ENCODE measurements at regions not wholly inside any gene's neighbourhood (a gene's known extent, or its start where the extent isn't known, plus 50 kb on each side); places are given as distances from the start of the nearest gene placed in this dataset.

DNA sequence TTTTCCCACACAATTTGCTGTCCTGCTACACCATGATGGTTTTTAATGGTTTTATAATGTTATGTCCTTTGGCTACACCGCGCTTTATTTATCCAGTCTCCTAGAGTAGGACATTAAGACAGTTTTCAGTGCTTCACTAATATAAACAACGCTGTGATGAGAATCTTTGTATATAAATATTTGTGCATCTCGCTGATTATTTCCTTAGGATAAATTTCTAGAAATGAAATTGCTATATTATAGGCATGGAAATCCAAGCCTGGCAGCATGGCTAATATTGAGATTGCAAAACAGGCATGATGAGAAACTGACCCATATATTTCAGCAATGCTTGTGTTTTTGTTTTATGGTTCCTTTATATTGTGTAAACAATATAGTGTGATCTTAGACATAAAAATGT, 81.4 kb upstream of the ATXN1 start:
- Mint-ChIP-seq H3K4me3 (no peak overlapping the region), H3K36me3 (ENCODE audit: low read depth) (no peaks in the 10 kb centered on the region), H3K27me3 (ENCODE audit: insufficient read depth) (peaks cover 8% of the 10 kb centered on the region), H3K27ac (no peak overlapping the region), H3K4me1 (ENCODE audit: low read depth) (peaks cover 6% of the 10 kb centered on the region), H3K9me3 (no peaks in the 10 kb centered on the region)
- DNase-seq (ENCODE audit: low spot score): no peak
- intact Hi-C loops (cut with micrococcal nuclease): no loop called here

DNA sequence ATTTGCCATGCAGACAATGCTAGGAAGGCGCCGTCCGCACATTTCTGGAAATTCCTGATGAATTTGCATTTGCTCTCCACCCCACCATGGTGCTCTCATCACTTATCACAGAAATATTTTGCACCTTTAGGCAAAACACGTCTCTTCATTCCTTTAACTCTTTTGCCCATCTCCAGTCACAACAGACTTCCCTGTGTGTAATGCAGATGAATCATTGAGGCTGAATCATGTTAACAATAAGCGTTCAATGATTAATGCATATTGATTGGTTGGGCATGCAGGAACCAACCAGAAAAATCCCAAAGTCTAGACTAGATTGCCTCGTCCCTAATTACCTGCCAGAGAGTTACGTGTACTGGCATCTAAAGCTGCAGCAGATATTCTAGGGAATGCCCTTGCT, 80.0 kb upstream of the ATXN1 start:
- Mint-ChIP-seq H3K36me3 (ENCODE audit: low read depth) (no peaks in the 10 kb centered on the region), H3K9me3 (no peaks in the 10 kb centered on the region), H3K4me3 (no peak overlapping the region), H3K4me1 (ENCODE audit: low read depth) (peaks cover 20% of the 10 kb centered on the region), H3K27ac (no peak overlapping the region), H3K27me3 (ENCODE audit: insufficient read depth) (peaks cover 8% of the 10 kb centered on the region)
- no peak for DNase-seq (ENCODE audit: low spot score)
- intact Hi-C loops (cut with micrococcal nuclease): no loop called here

DNA sequence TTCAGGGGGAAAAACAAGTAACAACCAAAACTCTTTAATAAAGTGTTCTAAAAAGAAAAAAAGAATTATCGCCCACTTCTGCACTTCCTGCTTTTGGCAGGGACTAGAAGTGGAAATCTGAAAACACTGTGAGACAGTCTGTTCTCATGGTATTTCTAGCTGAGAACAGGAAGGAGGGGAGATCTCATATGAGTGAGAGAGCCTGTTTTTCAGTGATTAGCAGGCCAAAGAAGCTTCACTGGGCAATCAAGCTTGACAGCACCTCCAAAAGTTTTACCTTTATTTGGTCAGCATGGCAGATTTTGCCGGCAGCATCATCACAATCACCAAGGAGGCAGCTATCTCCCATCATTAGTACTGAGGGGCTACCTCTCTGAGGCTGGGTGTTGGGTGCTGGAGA, 79.5 kb upstream of the ATXN1 start:
- H3K36me3 Mint-ChIP-seq (ENCODE audit: low read depth): no peaks in the 10 kb centered on the region
- peaks cover 25% of the 10 kb centered on the region for H3K4me1 Mint-ChIP-seq (ENCODE audit: low read depth)
- H3K27ac Mint-ChIP-seq: no peak overlapping the region
- no peak overlapping the region for H3K4me3 Mint-ChIP-seq
- no peaks in the 10 kb centered on the region for H3K9me3 Mint-ChIP-seq
- DNase-seq (ENCODE audit: low spot score): no peak
- peaks cover 8% of the 10 kb centered on the region for H3K27me3 Mint-ChIP-seq (ENCODE audit: insufficient read depth)
- intact Hi-C loops (cut with micrococcal nuclease): no loop called here

DNA sequence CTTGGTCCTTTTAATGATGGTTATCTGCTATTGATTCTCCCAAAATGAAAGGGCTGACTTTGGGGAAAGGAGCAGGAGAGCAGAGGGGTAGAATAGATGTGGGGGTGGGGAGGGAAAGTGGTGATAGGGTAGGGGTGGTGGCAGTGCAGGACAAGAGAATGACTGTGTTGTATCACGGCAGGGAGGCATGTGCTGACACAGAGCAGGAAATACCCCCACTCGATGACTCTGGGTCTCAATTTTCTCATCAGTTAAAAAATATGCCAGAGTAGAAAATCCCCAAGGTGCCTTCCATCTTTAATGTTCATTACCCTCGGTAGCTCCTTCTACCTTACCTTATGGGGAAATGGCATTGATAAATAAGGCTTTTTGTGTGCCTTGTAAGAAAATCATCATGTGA, 79.0 kb upstream of the ATXN1 start:
- Mint-ChIP-seq H3K4me1 (ENCODE audit: low read depth) (peaks cover 25% of the 10 kb centered on the region), H3K27ac (no peak overlapping the region), H3K27me3 (ENCODE audit: insufficient read depth) (peaks cover 8% of the 10 kb centered on the region), H3K36me3 (ENCODE audit: low read depth) (no peaks in the 10 kb centered on the region), H3K4me3 (no peak overlapping the region), H3K9me3 (no peaks in the 10 kb centered on the region)
- no peak for DNase-seq (ENCODE audit: low spot score)
- intact Hi-C loops (cut with micrococcal nuclease): no loop called here

DNA sequence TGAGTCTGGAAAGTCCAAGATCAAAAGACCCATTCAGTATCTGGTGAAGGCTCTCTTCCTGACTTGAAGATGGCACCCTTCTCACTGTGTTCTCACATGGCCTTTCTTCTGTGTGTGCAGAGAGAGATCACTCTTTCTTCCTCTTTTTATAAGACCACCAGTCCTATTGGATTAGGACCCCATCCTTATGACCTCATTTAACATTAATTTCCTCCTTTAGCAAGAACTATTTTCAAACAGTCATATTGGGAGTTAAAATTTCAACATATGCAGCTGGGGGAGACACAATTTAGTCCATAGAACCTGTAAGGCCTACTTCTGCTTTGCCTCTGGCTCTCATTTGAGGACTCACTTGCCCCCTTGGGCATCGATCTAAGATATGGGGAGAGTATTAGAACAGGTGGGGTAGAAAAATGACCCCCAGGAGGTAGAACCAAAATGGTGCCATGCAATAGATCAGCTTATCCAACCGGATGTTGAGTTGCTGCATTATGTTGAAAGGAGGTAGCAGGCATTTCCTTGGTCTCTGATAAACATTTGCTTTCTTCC, 78.4 kb upstream of the ATXN1 start:
- Mint-ChIP-seq H3K27ac (no peak overlapping the region), H3K4me1 (ENCODE audit: low read depth) (peaks cover 25% of the 10 kb centered on the region), H3K4me3 (no peak overlapping the region), H3K27me3 (ENCODE audit: insufficient read depth) (peaks cover 8% of the 10 kb centered on the region), H3K9me3 (no peaks in the 10 kb centered on the region), H3K36me3 (ENCODE audit: low read depth) (no peaks in the 10 kb centered on the region)
- DNase-seq (ENCODE audit: low spot score): no peak
- intact Hi-C loops (cut with micrococcal nuclease): loop anchor here (5.0 kb wide), 4 partner anchors 77 to 517 kb away; partner anchors contain the start of gene ATXN1

DNA sequence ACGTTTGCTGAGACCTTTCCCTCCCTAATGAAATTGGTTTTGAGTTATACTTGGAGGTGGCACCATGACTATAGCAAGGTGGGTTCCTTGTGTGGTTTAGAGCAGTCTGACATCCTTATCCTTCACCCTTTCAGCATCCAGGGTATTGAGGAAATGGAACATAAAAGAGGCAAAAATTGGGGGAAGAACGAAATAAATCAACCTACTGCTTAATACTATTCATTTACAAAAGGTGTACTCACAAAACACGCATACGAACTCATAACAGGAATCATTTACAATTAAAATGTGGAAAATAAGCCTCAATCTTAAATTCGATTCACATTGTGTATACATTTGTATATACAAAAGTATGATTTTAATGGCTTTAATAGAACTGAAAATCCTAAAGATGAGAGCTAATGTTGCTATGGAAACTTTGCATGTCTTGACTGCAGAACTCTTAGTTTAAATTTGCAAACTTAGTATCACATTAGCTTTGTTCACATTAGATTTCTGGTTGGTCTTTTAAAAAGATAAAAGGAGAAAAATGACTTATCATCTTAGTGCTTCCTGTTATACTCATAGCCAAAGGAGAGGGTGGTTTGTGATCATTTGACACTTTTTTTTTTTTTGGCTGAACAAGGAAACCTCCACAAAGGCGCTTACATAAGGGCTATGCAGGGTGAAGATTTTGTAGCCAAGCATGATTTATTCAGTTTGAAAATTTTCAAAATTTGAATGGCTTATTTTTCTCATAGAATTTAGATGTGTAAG, 76.1 kb upstream of the ATXN1 start:
- H3K36me3 Mint-ChIP-seq (ENCODE audit: low read depth): no peaks in the 10 kb centered on the region
- H3K4me3 Mint-ChIP-seq: no peak overlapping the region
- no peak for DNase-seq (ENCODE audit: low spot score)
- intact Hi-C loops (cut with micrococcal nuclease): loop anchor here (2.0 to 5.0 kb wide), 5 partner anchors 67 to 515 kb away; partner anchors contain the start of gene ATXN1
- H3K27ac Mint-ChIP-seq: peak overlapping the region; percentile 18
- peaks cover 8% of the 10 kb centered on the region for H3K27me3 Mint-ChIP-seq (ENCODE audit: insufficient read depth)
- H3K9me3 Mint-ChIP-seq: no peaks in the 10 kb centered on the region
- peaks cover 25% of the 10 kb centered on the region for H3K4me1 Mint-ChIP-seq (ENCODE audit: low read depth)

DNA sequence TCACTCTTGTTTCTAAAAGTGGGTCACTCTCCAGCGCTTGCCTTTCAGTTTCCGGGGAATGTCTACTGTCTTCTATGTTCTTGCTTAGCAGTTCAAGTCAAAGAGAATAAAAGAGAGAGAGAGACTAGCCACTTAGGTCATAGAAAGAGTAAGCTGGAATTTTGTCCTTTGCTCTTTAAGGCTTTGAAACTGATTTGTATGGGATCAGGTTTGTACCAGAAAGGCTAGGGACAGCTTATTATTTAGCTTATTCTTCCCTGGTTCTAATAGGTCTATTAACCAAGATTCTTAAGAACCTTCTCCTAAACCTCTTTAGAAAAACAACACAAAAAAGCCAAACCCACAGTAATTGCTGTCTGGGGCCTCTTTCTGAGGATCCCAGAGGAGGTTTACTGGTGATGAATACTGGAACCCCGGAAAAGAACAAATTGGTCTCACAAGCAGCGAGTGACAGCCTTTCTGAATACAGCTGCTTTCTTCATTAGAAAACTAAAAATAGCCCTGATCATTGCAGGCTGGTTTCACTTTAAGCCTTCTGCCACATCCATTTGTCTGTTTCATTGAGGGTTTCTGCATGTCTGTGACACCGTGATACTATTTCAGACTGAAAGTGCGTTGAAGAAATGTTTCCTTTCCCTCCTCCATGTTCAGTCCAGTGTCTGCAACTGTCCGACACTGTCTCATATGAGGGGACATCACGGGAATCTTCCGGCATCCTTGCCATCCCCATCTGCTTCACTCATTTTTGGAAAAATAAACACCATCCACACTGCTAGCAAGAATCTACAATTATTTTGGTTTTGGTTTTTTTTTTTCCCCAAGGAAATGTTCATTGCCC, 75.1 kb upstream of the ATXN1 start:
- H3K9me3 Mint-ChIP-seq: no peaks in the 10 kb centered on the region
- peak overlapping the region; percentile 73 for H3K27ac Mint-ChIP-seq
- H3K27me3 Mint-ChIP-seq (ENCODE audit: insufficient read depth): peaks cover 8% of the 10 kb centered on the region
- peaks cover 25% of the 10 kb centered on the region for H3K4me1 Mint-ChIP-seq (ENCODE audit: low read depth)
- H3K4me3 Mint-ChIP-seq: peak overlapping the region; percentile 59
- intact Hi-C loops (cut with micrococcal nuclease): loop anchor here (1.0 to 5.0 kb wide), 6 partner anchors 66 to 514 kb away; partner anchors contain the start of gene ATXN1
- DNase-seq (ENCODE audit: low spot score): no peak
- H3K36me3 Mint-ChIP-seq (ENCODE audit: low read depth): no peaks in the 10 kb centered on the region

DNA sequence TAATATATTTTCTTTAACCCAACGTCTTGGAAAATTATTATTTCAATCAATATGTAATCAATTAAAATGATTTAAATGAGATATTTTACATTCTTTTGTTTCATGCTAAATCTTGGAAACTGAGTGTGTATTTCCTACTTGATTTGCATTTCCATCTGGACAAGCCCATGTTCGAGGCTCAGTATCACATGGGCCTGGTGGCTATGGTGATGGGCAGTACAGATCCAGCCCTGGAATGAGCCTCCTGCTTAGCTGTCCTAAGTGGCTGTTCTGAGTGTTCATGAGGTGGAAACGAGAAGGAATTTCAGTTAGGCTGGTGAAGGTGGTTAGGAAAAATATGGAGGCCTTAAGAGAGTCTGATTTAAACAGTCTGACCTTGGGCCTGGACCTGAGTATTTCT, 73.0 kb upstream of the ATXN1 start:
- H3K36me3 Mint-ChIP-seq (ENCODE audit: low read depth): no peaks in the 10 kb centered on the region
- peaks cover 25% of the 10 kb centered on the region for H3K4me1 Mint-ChIP-seq (ENCODE audit: low read depth)
- peaks cover 9% of the 10 kb centered on the region for H3K27me3 Mint-ChIP-seq (ENCODE audit: insufficient read depth)
- H3K4me3 Mint-ChIP-seq: no peak overlapping the region
- intact Hi-C loops (cut with micrococcal nuclease): no loop called here
- no peaks in the 10 kb centered on the region for H3K9me3 Mint-ChIP-seq
- DNase-seq (ENCODE audit: low spot score): no peak
- H3K27ac Mint-ChIP-seq: no peak overlapping the region

DNA sequence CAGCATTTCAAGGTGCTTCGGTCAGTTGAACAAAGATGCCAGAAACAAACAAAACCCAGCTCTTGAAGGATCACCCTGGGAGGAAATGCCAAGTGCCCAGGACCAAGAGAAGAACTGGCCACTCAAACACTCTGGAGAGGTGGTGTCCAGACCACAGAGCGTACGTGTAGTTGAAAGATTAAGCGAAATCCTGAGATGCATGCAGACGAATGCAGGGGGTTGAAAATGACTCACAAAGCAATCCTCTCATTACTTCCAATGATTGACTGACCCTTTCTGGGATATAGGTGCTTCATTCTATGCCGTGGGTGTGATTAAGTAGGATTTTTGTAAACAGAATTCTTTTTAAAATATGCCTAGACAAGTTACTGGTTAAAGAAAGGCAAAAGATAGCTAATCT, 71.5 kb upstream of the ATXN1 start:
- intact Hi-C loops (cut with micrococcal nuclease): no loop called here
- H3K27me3 Mint-ChIP-seq (ENCODE audit: insufficient read depth): peaks cover 11% of the 10 kb centered on the region
- no peak overlapping the region for H3K4me3 Mint-ChIP-seq
- peaks cover 29% of the 10 kb centered on the region for H3K4me1 Mint-ChIP-seq (ENCODE audit: low read depth)
- H3K36me3 Mint-ChIP-seq (ENCODE audit: low read depth): no peaks in the 10 kb centered on the region
- DNase-seq (ENCODE audit: low spot score): no peak
- H3K27ac Mint-ChIP-seq: no peak overlapping the region
- no peaks in the 10 kb centered on the region for H3K9me3 Mint-ChIP-seq

DNA sequence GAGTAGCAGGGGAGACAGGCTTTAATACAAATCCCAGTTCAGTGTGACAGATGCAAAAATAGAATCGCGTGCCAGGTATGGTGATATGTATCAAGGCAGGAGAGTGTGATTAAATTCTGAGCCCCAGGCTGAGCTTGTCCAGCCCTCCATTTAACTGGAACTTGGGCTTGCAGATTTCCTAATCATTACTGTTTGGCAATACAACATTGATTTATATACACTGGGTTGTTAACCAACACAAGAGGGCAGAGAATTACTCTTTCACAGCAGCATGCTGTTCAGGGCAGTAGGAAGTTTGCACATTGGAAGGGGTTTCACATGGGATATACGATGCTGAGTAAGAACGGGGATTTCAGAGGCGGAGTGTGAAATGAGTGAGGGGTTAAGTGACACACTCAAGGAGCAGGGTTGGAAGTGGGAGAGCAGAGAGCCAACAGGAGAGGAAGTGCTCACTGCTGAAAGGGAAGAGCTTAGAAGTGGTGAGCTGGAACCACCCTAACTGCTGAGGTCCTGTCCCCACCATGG, 70.8 kb upstream of the ATXN1 start:
- H3K36me3 Mint-ChIP-seq (ENCODE audit: low read depth): no peaks in the 10 kb centered on the region
- no peak overlapping the region for H3K4me3 Mint-ChIP-seq
- H3K27ac Mint-ChIP-seq: no peak overlapping the region
- DNase-seq (ENCODE audit: low spot score): no peak
- peaks cover 11% of the 10 kb centered on the region for H3K27me3 Mint-ChIP-seq (ENCODE audit: insufficient read depth)
- intact Hi-C loops (cut with micrococcal nuclease): no loop called here
- H3K9me3 Mint-ChIP-seq: no peaks in the 10 kb centered on the region
- peaks cover 28% of the 10 kb centered on the region for H3K4me1 Mint-ChIP-seq (ENCODE audit: low read depth)

DNA sequence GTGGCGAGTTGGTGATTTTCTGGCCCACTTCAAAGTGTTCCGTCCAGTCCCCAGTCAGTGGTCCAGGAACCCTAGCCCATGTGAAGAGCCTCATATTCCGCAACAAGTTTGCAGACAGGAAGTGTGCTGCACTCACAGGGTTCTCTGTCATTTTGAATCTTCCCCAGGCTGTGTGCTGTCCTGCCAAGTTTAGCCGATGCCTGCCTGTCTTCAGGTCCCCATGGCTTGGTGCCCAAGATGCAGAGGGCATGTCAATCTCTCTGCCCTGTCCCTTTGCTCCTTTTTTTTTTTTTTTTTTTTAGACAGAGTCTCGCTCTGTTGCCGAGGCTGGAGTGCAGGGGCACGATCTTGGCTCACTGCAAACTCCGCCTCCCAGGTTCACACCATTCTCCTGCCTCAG, 69.9 kb upstream of the ATXN1 start:
- intact Hi-C loops (cut with micrococcal nuclease): no loop called here
- Mint-ChIP-seq H3K4me1 (ENCODE audit: low read depth) (peaks cover 19% of the 10 kb centered on the region), H3K27me3 (ENCODE audit: insufficient read depth) (peaks cover 13% of the 10 kb centered on the region), H3K36me3 (ENCODE audit: low read depth) (no peaks in the 10 kb centered on the region), H3K9me3 (no peaks in the 10 kb centered on the region), H3K27ac (no peak overlapping the region), H3K4me3 (no peak overlapping the region)
- no peak for DNase-seq (ENCODE audit: low spot score)

DNA sequence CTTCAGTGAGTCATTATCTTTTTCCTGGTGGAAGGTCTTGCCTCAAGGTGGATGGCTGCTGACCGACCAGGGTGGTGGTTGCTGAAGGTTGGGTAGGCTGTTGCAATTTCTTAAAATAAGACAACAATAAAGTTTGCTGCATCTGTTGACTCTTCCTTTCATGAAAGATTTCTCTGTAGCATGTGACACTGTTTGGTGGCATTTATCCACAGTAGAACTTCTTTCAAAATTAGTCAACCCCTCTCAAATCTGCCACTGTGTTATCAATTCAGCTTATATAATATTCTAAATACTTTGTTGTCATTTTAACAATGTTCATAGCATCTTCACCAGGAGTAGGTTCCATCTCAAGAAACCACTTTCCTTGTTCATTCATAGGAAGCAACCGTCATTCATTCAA, 66.8 kb upstream of the ATXN1 start:
- Mint-ChIP-seq H3K27me3 (ENCODE audit: insufficient read depth) (peaks cover 15% of the 10 kb centered on the region), H3K4me3 (no peak overlapping the region), H3K36me3 (ENCODE audit: low read depth) (no peaks in the 10 kb centered on the region), H3K4me1 (ENCODE audit: low read depth) (peaks cover 27% of the 10 kb centered on the region), H3K27ac (no peak overlapping the region), H3K9me3 (no peaks in the 10 kb centered on the region)
- no peak for DNase-seq (ENCODE audit: low spot score)
- intact Hi-C loops (cut with micrococcal nuclease): no loop called here

DNA sequence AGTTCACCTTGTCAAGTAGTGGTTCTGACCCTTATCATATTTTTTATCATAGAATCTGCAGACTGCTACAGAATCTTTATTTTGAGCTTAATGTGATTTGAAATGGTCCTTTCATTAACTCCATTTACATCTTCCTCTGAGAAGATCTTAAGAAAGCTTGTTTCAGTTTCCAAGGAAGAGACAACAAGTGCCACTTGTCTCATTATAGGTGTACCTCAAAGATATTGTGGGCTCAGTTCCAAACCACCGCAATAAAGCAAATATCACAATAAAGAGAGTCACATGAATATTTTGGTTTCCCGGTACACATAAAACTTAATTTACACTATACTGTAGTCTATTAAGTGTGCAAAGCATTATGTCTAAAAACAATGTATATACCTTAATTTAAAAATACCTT, 66.4 kb upstream of the ATXN1 start:
- Mint-ChIP-seq H3K36me3 (ENCODE audit: low read depth) (no peaks in the 10 kb centered on the region), H3K9me3 (no peaks in the 10 kb centered on the region), H3K4me1 (ENCODE audit: low read depth) (peaks cover 27% of the 10 kb centered on the region), H3K27ac (no peak overlapping the region), H3K27me3 (ENCODE audit: insufficient read depth) (peaks cover 14% of the 10 kb centered on the region), H3K4me3 (no peak overlapping the region)
- no peak for DNase-seq (ENCODE audit: low spot score)
- intact Hi-C loops (cut with micrococcal nuclease): no loop called here
